ENCODE measurements at regions not wholly inside any gene's neighbourhood (a gene's known extent, or its start where the extent isn't known, plus 50 kb on each side); places are given as distances from the start of the nearest gene placed in this dataset.

GRCh38 chr1:60668585-60668984 lies 413.8 kb upstream of the NFIA start:
- Histone ChIP-seq H3T11ph (ENCODE audit: low read length) (no peak overlapping the region), H3K79me2 (ENCODE audit: insufficient read depth, low read length) (no peaks in the 10 kb centered on the region), H2BK120ac (ENCODE audit: low read depth, low read length, poor library complexity, severe bottlenecking) (no peak overlapping the region), H4K91ac (ENCODE audit: insufficient read length, low read depth, low read length) (no peak overlapping the region), H2AK5ac (ENCODE audit: insufficient read length, low read length) (no peak overlapping the region), H3K4ac (ENCODE audit: low read depth, low read length) (no peak overlapping the region), H2BK12ac (ENCODE audit: insufficient read length, low read depth, low read length) (no peak overlapping the region), H3K79me1 (ENCODE audit: insufficient read depth, low read depth, low read length, poor library complexity, severe bottlenecking) (no peaks in the 10 kb centered on the region), H3K27ac (ENCODE audit: insufficient read length, low read depth, low read length) (no peak overlapping the region), H4K20me1 (ENCODE audit: control insufficient read depth, insufficient read depth, insufficient read length) (no peaks in the 10 kb centered on the region), H3K18ac (ENCODE audit: insufficient read length, low read depth, low read length) (no peak overlapping the region), H3K27me3 (ENCODE audit: insufficient read depth, low read length) (no peaks in the 10 kb centered on the region), H3K4me1 (ENCODE audit: insufficient read depth, low read length) (no peaks in the 10 kb centered on the region), H3K23me2 (ENCODE audit: insufficient read length, low read depth, low read length, poor library complexity, severe bottlenecking) (no peaks in the 10 kb centered on the region), H2AFZ (ENCODE audit: low read length) (no peak overlapping the region), H3K9me3 (ENCODE audit: control insufficient read depth, low read depth, low read length) (no peaks in the 10 kb centered on the region), H2BK5ac (ENCODE audit: insufficient read length, low read length) (no peak overlapping the region), H3K23ac (ENCODE audit: insufficient read length, low read depth, low read length) (no peak overlapping the region), H3K4me2 (ENCODE audit: insufficient read depth, insufficient read length, low read length) (no peak overlapping the region), H3K56ac (ENCODE audit: insufficient read length, low read depth, low read length) (no peak overlapping the region), H2BK15ac (ENCODE audit: low read depth, low read length) (no peak overlapping the region), H3K14ac (ENCODE audit: insufficient read depth, low read length) (no peak overlapping the region; the same call in 1 of the 2 replicates), H4K5ac (ENCODE audit: insufficient read length, low read depth, low read length) (no peak overlapping the region), H3K9ac (ENCODE audit: extremely low read depth, insufficient read length, low read length) (no peak overlapping the region), H2BK20ac (ENCODE audit: low read depth, low read length, poor library complexity, severe bottlenecking) (no peak overlapping the region), H4K8ac (replicated peaks; ENCODE audit: insufficient read length, low read depth, low read length) (no peak overlapping the region)
- no peak for TF ChIP-seq CTCF (conservative IDR thresholded peaks at IDR 0.05)
- Mint-ChIP-seq H3K4me3 (no peak overlapping the region), H3K27me3 (ENCODE audit: low read depth) (no peaks in the 10 kb centered on the region), H3K9me3 (no peaks in the 10 kb centered on the region), H3K4me1 (peaks cover 3 to 6% of the 10 kb centered on the region in 2 experiments; a peak in 2 of 4 replicates), H3K27ac (no peak overlapping the region), H3K36me3 (ENCODE audit: insufficient read depth in 1 of 3, low read depth in 3 of 3) (no peaks in the 10 kb centered on the region)
- WGBS (ENCODE audit: extremely low coverage, insufficient read length, low lambda C conversion rate): no CpG with 5 or more reads among the region's 8 CpGs
- DNase-seq: no peak
